AG09309 (cell line): ENCODE measurements at regions not wholly inside any gene's neighbourhood (a gene's known extent, or its start where the extent isn't known, plus 50 kb on each side); places are given as distances from the start of the nearest gene placed in this dataset.

ENCODE experiments used
- DNase-seq: peaks from one replicate; pipeline ENCODE4 v3.0.0-alpha.2; 2010; ENCODE audit warnings: low read depth
- H3K4me3 ChIP-seq: 2 replicates; pipeline ENCODE4 v1.5.1; 2011; ENCODE audit warnings: mild to moderate bottlenecking, low read depth, low read length, moderate library complexity; ENCODE audit not compliant: control insufficient read depth
- CTCF ChIP-seq: IDR thresholded peaks from 2 replicates; pipeline ENCODE4 v1.5.1; 2011; ENCODE audit warnings: mild to moderate bottlenecking, low read depth, low read length, inconsistent platforms; ENCODE audit not compliant: insufficient read depth, control insufficient read depth; ENCODE audit errors: missing control alignments

- H3K4me3 ChIP-seq, result no peak overlapping the region
- TF ChIP-seq CTCF, result no peak
- no peak for DNase-seq
These were observed 225.3 kb upstream of the CST7 start for GRCh38 chr20:24723647-24724352.

- DNase-seq, result no peak
- TF ChIP-seq CTCF, result no peak
These were observed 224.0 kb upstream of the CST7 start for GRCh38 chr20:24724982-24725533.

GRCh38 chr20:24727795-24728194 is 221.3 kb upstream of the CST7 start:
- TF ChIP-seq CTCF, result no peak
- no peak for DNase-seq
- H3K4me3 ChIP-seq, result no peak overlapping the region

More at GRCh38 chr20:24724982-24725533, 224.0 kb upstream of the CST7 start:
- H3K4me3 ChIP-seq, result no peak overlapping the region

GRCh38 chr20:24729896-24730605 is 219.0 kb upstream of the CST7 start:
- H3K4me3 ChIP-seq, result no peak overlapping the region
- no peak for DNase-seq
- no peak for TF ChIP-seq CTCF

- H3K4me3 ChIP-seq, result no peak overlapping the region
- TF ChIP-seq CTCF, result no peak
- DNase-seq, result no peak
These were observed 218.3 kb upstream of the CST7 start for GRCh38 chr20:24730750-24731149.

- H3K4me3 ChIP-seq, result no peak overlapping the region
- TF ChIP-seq CTCF, result no peak
- no peak for DNase-seq
These were observed 217.8 kb upstream of the CST7 start for GRCh38 chr20:24731312-24731711.
